Vagina (tissue), 2 donors: ENCODE measurements at regions not wholly inside any gene's neighbourhood (a gene's known extent, or its start where the extent isn't known, plus 50 kb on each side); places are given as distances from the start of the nearest gene placed in this dataset.

ENCODE experiments used
- POLR2A ChIP-seq, 2 donors: fragments of 450-650 bp; IDR thresholded peaks; one replicate each; pipeline ENCODE4 v1.6.1; 2017; ENCODE audit warnings: antibody characterized with exemption in 2 of 2, mild to moderate bottlenecking in 2 of 2, moderate library complexity in 2 of 2
- TF ChIP-seq, protein P1 (sequence below), 3 experiments: fragments of 450-650 bp in 2 of 3; fragments of 200-600 bp in 1 of 3; sonication (generic) in 1 of 3; IDR thresholded peaks; one replicate each; pipeline ENCODE4 v1.5.1; 2017 to 2019; ENCODE audit warnings: antibody characterized with exemption in 3 of 3, mild to moderate bottlenecking in 2 of 3, moderate library complexity in 2 of 3

- TF ChIP-seq, protein P1, sequence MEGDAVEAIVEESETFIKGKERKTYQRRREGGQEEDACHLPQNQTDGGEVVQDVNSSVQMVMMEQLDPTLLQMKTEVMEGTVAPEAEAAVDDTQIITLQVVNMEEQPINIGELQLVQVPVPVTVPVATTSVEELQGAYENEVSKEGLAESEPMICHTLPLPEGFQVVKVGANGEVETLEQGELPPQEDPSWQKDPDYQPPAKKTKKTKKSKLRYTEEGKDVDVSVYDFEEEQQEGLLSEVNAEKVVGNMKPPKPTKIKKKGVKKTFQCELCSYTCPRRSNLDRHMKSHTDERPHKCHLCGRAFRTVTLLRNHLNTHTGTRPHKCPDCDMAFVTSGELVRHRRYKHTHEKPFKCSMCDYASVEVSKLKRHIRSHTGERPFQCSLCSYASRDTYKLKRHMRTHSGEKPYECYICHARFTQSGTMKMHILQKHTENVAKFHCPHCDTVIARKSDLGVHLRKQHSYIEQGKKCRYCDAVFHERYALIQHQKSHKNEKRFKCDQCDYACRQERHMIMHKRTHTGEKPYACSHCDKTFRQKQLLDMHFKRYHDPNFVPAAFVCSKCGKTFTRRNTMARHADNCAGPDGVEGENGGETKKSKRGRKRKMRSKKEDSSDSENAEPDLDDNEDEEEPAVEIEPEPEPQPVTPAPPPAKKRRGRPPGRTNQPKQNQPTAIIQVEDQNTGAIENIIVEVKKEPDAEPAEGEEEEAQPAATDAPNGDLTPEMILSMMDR (IDR thresholded peaks at IDR 0.05), result no peak
- TF ChIP-seq POLR2A (IDR thresholded peaks at IDR 0.05), result no peak
Measured at GRCh38 chr2:53609551-53609950, 158.1 kb upstream of the CHAC2 start.
